GM18511 (cell line): ENCODE measurements at regions not wholly inside any gene's neighbourhood (a gene's known extent, or its start where the extent isn't known, plus 50 kb on each side); places are given as distances from the start of the nearest gene placed in this dataset.

Source experiments
- ATAC-seq: cut with Tn5 transposase; IDR thresholded peaks from one replicate; pipeline ENCODE4 v1.9.1; 2021; ENCODE audit warnings: mild to moderate bottlenecking, moderate library complexity; ENCODE audit not compliant: unreplicated experiment

DNA sequence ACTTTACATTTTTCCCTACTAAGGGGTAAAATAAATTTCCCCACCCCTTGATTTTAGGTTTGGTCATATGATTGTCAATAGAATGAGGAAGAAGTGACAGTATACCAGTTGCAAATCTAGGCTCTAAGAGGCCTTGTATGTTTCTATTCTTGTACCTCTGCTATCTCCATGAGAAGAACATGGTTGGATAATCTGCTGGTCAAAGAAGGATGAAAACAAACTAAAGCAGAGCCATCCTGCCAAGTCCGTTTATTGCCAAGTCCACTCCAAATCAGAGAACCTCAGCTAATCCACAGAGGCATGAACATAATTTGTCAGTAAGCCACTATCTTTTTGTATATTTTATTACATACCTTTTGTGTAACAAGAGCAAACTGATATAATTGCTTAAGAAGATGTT, 98.0 kb downstream of the CRPPA start:
- no peak for ATAC-seq

DNA sequence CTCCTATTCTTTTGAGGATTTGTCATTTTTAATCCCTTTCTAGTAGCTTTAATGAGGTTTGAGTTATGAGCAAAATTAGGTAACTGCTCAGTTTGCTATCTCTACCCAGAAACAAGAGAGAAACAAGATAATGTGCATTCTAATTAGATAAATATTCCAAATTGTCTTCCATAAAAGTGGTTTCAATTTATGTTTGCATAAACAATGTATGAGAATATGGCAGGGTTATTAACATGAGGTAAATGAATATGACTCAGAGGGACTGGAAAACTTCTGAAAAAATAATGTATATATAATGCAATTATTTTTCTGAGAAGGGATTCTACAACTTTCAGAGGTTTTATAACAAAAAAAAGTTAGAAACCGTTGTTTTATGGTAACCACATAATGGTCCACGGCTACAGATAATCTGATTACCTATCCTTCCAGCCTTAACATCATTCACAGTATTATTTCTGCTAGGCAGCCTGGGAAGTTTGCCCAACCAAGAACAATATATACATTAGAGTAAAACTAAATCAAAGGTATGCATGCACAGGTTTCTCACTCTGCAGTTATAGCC, 101.2 kb downstream of the CRPPA start:
- no peak for ATAC-seq

DNA sequence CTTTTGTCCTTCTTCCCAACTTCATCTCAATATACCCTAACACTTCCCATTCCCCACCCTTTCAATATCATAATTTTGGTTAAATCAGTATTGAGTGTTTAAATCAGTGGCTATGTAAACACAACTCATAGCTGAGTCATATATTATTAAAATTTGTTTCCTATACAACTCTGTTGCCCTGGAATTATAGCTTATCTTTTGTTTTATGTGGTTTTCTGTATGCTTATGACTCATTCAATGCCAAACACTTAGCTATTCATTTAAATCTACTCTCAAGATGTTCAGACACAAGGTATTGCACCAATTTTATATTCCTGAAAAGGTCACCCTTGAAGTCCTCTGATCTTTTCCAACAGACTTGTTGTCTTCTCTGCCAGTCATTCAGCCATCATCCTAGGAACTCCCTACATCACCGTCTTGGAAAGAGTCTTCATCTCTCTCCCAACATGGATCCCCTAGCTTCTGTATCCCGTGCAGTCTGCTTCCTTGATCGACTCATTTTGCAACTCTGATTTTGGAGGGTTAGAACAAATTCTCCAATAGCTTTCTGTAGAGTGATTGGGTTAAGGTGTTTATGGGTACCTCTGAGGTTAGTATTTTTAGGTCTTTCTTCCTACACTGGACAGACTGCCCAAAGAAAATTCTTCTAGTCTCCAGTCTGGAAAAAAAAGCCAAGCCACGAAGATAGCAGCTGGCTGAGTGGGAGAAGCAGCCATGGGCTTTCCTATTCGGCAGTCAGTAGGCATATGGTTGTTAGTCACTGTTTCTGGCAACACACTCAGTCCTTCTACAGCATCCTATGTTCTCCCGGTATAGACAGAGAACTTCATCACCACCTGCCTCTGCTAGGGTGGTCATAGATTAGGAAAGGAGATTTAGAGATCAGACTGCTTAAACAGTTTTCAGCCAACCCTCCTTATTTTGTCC, 102.1 kb downstream of the CRPPA start:
- ATAC-seq = no peak

DNA sequence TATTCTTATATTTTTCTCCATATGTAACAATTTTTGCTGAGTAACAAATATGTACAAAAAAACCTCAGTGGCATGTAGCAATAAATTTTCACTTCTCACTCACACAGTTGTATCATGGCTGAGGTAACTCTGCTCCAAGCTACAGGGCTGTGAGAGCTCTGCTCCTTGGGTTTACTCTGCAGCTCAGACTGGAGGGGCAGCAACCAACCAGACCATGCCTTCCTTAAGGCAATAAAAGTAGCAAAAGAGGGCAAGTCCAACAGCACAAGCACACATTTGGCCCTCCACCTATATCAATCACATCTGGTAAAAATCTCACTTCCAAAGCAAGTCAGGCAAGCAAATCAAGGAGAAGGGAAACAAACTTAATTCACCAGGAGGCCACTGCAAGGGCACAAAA, 102.9 kb downstream of the CRPPA start:
- ATAC-seq = no peak

DNA sequence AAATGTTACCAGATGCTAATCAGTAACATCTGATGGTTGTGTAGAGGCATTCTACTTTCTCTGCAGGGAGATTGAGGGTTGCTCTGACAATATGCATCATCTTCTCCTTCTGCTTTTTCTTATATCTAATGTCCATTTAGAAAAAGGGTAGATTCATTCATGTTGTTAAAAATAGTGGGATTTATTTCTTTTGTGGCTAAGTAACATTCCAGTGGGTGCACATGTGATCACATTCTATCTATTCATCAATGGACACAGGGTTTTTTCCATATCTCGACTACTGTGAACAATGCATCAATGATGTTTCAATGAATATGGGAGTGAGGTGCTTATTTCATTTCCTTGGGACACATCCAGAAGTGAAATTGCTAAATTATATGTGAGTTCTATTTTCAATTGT, 103.9 kb downstream of the CRPPA start:
- ATAC-seq = no peak

DNA sequence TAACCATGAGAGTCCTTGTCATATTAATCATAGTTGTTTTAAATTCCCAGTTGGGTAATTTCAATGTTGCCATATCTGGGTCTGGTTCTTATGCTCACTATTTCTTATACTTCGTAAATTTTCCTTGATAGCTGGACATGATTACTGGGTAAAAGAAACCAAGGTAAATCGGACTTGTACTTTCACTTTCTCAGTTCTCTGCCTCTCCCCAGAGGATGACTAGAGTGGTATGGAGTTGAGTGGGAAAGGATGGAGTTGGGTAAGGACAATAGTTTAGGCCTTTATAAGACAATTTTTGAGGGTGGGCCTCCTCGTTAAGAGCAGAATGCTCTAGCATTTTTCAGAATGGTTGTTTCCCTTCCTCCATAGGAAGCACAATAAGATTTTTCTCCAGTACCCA, 106.1 kb downstream of the CRPPA start:
- ATAC-seq = no peak

DNA sequence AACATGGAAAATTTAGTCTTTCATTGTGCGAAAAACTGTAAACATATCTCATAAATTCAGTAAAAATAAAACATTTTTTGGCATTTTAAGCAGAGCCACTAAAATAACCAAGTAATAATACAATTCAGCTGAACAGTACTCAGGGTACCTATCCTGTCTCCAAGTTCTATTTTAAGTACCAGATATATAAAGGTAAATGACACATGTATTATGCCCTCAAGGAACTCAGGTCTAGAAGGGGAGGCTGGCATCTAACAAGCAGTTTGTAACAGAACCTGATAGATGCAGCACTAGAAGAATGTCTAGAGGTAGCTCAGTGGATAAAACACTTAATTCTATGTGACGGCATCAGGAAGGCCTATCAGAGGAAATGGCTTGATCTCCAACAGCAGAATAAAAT, 112.2 kb downstream of the CRPPA start:
- ATAC-seq = no peak

DNA sequence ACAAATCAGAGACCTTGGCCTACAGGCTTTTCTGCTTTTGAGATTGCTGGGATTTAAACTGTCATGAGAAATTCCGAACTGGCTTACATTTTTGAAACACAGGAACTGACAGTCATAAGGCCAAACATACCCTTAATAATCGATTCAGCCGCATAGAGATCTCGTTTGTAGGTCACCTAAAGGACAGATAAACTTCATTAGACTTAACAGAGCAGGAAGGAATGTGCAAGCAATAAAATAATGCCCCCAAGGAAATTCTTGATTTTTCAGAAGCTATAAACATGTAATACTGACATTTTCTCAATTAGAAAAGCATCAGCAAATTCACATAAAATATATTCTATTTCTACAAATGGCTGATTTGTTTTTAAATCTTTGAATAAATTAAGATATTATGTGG, 120.0 kb downstream of the CRPPA start:
- ATAC-seq = no peak

DNA sequence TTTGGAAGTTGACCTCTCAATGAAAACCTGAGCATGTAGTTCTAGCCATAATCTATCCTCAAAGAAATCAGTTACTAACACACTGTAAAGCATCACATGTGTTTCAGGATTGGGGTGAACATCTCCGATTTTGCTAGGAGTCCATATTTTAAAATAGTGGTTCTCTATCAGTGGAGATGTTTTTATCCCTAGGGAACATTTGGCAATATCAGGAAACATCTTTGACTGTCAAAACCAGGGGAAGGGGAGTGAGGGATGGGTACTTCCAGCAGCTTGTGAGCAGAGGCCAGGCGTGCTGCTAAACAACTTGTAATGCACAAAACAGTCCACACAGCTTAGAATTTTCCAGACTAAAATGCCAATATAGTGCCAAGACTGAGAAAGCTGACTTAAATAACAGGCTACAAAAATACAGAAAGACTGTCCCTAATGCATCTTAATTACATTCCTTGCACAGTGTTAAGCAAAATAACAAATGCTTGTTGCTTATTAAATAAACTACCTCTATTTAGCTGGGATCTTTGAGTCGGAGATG, 120.9 kb downstream of the CRPPA start:
- no peak for ATAC-seq

DNA sequence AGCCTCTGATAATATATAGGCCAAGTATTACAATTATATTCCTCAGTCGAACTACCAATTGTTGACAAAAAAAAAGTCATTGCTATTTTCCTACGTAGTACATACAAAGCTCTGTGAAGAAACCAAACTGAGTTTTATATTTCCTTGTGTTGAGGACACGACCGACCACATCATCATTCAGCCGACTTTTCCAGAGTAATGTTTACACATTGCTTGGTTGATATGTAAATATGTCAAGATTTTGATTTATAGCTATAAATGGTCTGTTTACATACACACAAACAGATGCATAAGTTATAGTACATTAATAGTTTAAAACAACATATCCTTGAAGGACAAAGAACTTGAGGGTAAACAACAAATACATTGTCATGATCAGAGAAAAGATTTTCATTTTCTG, 121.5 kb downstream of the CRPPA start:
- ATAC-seq = no peak

DNA sequence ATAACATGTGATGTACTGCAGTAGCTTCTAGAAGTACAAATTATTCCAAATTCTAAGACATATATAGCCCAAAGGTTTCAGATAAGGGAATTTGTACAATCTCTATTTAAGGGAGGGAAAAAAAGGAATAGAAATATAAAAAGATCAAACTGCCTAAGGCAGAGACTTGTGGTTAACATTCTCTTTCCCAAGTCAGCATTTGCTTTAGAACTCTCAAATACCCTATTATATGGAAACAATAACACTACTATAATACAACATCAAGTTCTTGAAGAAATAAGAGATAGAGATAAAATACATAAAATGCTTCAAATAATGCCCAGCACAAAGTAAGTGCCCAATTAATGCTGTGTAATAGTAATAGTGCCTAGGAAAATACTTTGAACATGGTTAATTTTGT, 123.1 kb downstream of the CRPPA start:
- ATAC-seq = no peak

DNA sequence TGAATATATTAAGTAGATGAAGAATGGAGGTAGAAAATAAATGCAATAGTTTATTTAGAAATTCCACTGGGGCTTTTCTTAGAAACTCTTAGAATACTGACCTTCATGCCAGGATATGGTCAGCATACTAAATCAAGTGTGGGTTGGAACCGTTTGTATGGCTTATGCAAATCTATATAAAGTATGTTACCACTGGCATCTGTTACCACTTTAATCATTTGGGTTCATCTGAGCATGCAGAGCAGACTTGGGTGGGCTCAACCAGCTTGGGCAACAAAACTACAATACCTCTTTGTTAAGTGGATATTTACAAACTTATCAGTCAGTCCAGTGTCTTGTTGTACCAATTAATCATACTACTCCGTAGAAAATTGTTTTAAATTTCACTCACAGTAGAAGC, 125.8 kb downstream of the CRPPA start:
- ATAC-seq = no peak

DNA sequence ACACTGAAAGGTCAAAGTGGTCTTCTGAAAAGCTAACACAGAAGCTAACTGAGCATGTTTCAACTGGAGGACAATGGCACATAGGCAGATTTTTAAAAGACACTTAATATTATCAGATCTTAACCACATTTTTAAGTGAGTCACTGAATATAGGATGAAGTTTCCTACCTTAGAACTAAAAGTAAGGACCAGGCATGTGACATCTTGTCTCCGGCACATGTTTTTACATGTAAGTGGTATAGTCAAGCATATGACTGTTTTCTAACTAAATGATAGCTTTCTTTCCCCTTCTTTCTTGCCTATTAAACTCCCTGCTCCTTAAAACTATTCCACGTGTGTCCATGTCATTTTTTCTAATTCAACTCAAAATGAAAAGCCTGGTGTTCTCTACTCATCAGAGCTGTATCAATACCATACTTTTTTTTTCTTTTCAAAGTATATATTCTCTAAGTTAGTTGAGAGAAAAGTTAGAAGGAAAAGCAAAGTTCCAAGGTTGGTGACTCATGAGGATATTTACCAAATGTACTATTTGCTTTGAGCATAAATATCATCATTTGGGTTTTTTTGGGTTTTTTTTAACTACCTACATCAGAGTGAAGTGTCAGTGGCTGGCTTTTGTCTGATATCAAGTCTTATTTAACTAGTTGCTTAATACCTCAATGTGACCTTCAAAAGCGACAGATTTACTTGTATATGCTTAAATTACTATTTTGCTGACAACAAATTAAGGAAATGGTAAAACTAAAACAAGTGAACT, 127.5 kb downstream of the CRPPA start:
- no peak for ATAC-seq

DNA sequence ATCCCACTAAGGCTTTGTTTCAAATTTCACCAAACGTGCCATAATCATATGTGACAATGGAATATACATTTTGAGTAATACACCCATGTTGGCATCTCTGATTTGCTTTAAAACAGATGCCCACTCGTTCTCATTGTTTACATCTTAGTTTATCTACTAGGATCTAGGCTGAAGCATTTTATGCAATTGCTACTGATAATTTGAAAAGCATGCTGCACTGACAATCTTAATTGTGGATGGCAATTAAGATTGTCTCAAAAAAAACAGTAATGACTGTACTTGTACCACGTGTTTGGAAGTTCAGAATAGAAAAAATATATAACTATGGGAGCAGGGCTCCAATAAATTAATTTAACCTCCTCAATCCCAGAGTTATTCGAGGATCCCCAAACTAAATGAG, 136.8 kb downstream of the CRPPA start:
- no peak for ATAC-seq

DNA sequence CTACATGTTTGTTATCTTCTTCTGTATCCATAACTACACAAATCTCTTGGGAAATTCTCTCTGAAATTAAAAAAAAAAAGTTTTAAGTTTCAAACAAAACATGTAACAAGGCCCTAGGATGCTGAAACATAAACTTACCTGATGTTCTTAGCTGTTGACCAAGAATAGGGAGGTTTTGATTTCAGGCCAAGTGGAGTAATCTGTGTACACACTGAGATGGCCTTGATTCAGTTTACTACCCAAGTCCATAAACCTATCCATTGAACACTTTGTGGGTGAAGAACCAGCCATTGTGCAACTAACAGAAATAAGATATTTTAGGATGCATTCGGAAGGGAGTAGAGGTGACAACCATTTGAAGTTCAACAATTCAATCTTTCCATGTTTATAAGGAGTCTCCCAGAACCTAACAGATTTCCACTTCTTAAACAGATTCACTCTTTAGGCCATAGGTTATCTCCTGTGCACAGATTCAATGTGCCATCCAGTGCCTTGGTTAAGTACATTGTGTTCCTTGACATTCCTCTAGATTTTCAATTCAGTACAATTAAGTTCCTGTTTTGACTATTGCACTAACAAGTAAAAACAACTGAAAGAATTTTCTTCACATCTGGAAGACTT, 143.1 kb downstream of the CRPPA start:
- ATAC-seq = no peak

DNA sequence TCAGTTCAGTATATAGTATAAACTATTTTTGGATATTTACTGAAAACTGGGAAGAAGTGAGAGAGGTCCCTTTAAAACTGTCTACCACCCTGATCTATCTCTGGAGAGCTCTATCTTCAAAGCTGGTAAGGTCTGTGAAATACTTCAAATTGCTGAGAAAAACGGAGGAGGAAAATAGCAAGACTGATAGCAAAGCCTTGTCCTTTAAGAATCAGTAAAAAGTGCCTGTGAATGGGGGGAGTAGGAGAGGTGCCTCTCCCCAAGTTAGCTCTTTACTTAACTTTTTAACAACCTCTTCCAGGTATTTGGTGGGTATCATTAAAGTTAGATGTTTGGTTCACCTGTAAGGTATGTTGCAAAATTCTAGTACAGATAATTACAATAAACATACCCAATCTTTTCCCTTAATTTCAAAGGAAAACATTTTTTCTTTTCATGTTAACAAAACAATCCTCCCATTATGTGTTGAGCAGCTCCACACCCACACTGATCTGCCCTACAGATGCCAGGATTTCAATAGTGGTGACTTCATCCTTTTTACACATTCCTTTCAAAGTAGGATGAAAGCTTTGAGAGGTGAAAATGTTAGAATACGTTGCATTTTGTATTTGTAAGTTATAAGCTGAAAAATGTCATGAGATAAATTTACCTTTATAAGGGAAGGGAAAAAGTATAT, 149.2 kb downstream of the CRPPA start:
- ATAC-seq = no peak

DNA sequence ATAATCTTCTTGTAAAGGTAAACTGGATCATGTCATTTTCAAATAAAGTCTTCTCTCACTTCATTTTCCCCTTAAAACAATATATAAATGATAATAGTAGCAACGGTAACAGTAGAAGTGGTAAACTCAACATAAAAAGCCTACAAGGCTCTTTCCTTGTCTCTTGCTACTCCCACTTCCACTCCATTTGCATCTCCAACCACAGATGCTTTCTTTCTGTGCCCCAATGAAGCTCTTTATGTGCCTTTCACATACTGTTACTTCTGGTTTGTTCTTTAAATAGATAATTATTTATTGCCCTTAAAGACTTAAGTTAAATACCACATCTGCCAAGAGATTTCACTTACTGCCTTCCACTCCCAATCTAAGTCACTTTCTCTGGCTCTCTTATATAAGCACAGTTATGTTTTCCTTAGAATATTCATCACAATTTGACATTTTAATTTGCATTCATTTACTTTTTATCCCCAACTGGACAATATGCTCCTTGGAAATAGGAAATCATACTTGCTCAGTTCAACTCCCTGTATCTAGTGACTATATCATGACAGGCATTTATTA, 149.9 kb downstream of the CRPPA start:
- ATAC-seq = peak; percentile 80

DNA sequence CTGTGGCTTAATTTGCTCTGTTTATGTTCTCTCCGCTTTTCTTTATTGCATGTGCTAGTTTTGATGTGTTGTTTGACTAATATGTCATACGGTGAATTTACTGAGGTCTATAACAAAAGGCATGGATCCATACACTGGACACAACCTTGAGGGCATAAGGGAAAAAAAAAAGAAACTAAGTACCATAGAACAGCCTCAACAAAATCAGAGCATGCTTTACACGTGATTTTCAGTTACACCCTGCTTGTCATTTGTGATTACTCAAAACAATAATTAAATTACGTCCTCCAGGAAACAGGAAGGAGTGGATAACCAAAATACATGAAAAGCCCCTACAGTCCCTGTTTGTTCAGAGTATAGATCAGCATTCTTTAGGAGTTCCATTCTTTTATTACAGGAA, 150.5 kb downstream of the CRPPA start:
- ATAC-seq = peak; percentile 34

DNA sequence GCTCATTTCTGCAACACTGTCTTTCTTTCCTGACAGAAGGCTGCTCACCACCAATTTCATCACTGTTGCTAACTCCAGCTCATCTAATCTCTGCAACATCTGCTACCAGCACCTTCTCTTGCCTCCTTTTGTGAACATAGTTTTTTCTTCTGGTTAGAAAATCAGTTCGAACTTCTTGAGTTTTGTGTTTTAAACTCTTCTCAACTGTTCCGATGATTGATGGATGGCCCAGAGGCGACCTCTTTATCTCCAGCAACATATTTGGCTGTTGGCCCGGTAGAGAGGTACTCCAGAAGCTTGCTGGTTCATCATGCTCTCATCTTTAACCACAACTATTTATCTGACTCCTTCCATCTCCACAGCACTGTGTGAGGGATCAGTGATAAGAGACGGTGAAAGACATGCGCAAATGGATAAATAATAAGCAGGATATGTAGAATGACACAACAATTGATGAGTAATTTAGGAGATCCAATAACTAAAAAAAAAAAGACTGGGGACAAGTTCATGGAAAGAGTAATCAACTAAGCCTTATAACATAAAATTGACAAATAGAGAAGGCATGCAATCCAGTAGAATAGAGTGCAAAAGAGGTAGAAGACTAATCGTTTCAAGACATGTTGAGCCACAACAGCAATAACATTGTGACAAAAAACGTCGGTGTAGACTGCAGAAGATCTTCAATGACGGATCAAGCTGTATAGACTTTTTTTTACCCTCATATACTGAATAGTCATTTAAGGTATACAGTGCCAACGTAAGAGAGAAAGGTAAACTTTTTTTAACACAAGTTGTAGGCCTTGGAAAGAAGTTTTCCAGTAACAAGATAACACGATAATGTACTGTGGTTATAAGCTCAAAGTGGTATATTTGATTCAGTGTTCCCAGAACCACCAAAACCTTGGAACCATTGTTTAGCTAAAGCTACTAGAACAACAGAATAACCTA, 152.2 kb downstream of the CRPPA start:
- ATAC-seq = no peak
